GM19351 (cell line): ENCODE measurements at regions not wholly inside any gene's neighbourhood (a gene's known extent, or its start where the extent isn't known, plus 50 kb on each side); places are given as distances from the start of the nearest gene placed in this dataset.
A peak's percentile ranks its signal among the peaks of the same experiment; 100 is the strongest.
"Not testable (repeated sequence)": the region's sequence is repeated elsewhere in the genome, so short reads cannot be mapped to it uniquely, and the experiment has no call there.

Source experiments
- ATAC-seq: cut with Tn5 transposase; IDR thresholded peaks from one replicate; pipeline ENCODE4 v1.9.1; 2021; ENCODE audit warnings: mild to moderate bottlenecking, moderate library complexity; ENCODE audit not compliant: unreplicated experiment

GRCh38 chr9:110077925-110078324 is 130.0 kb downstream of the C9orf152 start:
- no peak for ATAC-seq

GRCh38 chr9:110078604-110079003 is 129.4 kb downstream of the C9orf152 start:
- no peak for ATAC-seq

- ATAC-seq: no peak
Measured at GRCh38 chr9:110081395-110081794, 126.6 kb downstream of the C9orf152 start.

- no peak for ATAC-seq
Measured at GRCh38 chr9:110083866-110084265, 124.1 kb downstream of the C9orf152 start.

- ATAC-seq: no peak
Measured at GRCh38 chr9:110086537-110086936, 121.4 kb downstream of the C9orf152 start.

GRCh38 chr9:110087605-110088004 is 120.4 kb downstream of the C9orf152 start:
- ATAC-seq: no peak

GRCh38 chr9:110088099-110088498 is 119.9 kb downstream of the C9orf152 start:
- ATAC-seq: peak; percentile 55

GRCh38 chr9:110089681-110090370 is 118.1 kb downstream of the C9orf152 start:
- ATAC-seq: no peak

GRCh38 chr9:110092792-110093191 is 115.2 kb downstream of the C9orf152 start:
- no peak for ATAC-seq

GRCh38 chr9:110093417-110093816 is 114.5 kb downstream of the C9orf152 start:
- no peak for ATAC-seq

GRCh38 chr9:110093871-110094270 is 114.1 kb downstream of the C9orf152 start:
- no peak for ATAC-seq

GRCh38 chr9:110095161-110095595 is 112.8 kb downstream of the C9orf152 start:
- no peak for ATAC-seq

GRCh38 chr9:110095776-110096175 is 112.2 kb downstream of the C9orf152 start:
- ATAC-seq: no peak

GRCh38 chr9:110096674-110097073 is 111.3 kb downstream of the C9orf152 start:
- ATAC-seq: not testable (repeated sequence)

- no peak for ATAC-seq
Measured at GRCh38 chr9:110099236-110100095, 108.5 kb downstream of the C9orf152 start.

GRCh38 chr9:110101531-110102161 is 106.3 kb downstream of the C9orf152 start:
- ATAC-seq: peak; percentile 77

GRCh38 chr9:110103257-110103656 is 104.7 kb downstream of the C9orf152 start:
- ATAC-seq: no peak

GRCh38 chr9:110104261-110104809 is 103.6 kb downstream of the C9orf152 start:
- ATAC-seq: no peak

- no peak for ATAC-seq
Measured at GRCh38 chr9:110105107-110105506, 102.9 kb downstream of the C9orf152 start.

- ATAC-seq: no peak
Measured at GRCh38 chr9:110106661-110107060, 101.3 kb downstream of the C9orf152 start.
